Right forelimb (tissue), 1 donor: ENCODE measurements at regions not wholly inside any gene's neighbourhood (a gene's known extent, or its start where the extent isn't known, plus 50 kb on each side); places are given as distances from the start of the nearest gene placed in this dataset.
"Not testable (repeated sequence)": the region's sequence is repeated elsewhere in the genome, so short reads cannot be mapped to it uniquely, and the experiment has no call there.

Experiments
- DNase-seq: peaks from one replicate; pipeline ENCODE4 v3.0.0-alpha.2; 2018

GRCh38 chr12:124223733-124224138, 71.2 kb upstream of the RFLNA start:
- DNase-seq: not testable (repeated sequence)

- no peak for DNase-seq
Measured at GRCh38 chr12:124224535-124225110, 70.3 kb upstream of the RFLNA start.

DNA sequence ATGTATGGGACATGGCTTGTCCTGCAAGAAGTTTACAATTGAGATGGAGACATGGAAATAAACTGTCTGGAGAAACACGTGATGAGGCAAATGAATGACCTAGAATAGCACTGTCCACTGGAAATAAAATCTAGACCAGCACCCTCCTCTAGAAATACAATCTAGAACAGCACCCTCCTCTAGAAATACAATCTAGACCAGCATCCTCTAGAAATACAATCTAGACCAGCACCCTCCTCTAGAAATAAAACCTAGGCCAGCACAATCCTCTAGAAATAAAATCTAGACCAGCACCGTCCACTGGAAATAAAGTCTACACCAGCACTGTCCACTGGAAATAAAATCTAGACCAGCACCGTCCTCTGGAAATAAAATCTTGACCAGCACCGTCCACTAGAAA, 69.2 kb upstream of the RFLNA start:
- no peak for DNase-seq

- no peak for DNase-seq
Measured at GRCh38 chr12:124227951-124228711, 66.8 kb upstream of the RFLNA start.

DNA sequence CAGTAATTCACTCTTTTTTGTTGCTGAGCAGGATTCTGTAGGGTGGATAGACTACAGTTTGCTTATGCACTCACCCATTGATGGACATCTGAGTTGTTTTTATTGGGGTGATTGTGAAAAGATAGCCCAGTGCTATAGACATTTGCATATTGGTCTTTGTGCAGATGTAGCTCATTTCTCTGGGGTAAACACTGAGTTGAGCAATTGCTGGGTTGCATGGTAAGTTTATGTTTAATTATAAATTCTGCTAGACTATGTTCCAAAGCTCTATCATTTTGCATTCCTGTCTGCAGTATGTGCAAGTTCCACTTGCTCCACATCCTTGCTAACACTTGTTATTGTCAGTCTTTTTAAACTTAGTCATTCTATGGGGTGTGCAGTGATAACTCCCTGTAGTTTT, 65.4 kb upstream of the RFLNA start:
- no peak for DNase-seq

- DNase-seq: no peak
Measured at GRCh38 chr12:124230117-124230757, 64.7 kb upstream of the RFLNA start.

DNA sequence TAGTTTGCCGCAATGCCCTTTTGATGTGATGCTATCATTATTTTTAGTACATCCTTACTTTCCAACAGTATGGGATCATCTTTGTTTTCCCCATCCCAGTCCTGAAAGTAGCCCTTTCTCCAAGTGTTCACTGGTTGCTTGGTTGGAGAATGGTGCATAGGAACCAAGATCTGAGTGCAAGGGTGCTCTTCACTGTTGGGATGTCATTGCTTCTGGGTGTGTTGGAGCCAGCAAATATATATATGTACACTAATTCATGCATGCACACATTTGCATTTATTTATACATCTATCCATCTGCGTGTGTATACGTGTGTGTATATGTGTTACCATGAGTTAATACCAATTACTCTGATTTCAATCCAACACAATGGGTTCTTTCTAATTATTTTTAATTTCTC, 64.1 kb upstream of the RFLNA start:
- DNase-seq: no peak

DNA sequence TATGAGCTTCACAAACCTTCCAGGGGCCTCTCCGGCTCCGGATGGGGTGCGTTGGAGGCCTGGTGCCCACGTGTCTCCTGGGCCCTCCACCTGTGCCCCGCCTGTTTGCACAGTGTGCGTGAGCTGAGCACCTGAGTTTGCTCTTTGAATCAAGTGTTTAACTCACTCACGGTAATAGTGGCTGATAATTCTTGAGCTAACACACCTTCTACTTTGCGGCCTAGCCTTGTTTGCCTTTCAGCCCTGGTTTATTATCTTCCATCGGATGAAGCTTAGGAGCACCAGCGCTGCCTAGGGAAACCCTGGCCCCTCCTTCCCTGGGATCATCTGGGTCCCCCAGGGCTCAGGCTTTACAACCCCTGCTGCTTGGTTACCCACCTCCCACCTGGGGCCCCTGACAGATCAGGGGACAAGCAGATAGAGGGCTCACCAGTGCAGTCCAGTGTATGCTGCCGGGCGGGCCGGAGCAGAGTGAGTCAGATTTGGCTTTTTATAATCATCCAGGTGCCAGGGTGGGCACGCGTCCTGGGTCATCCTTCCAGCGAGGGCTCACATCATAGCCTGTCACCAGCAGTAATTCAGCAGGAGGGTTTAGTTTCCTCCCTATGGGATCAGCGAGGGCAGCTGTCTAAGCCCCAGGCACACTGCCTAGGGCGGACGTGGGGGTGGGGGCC, 62.8 kb upstream of the RFLNA start:
- no peak for DNase-seq

DNA sequence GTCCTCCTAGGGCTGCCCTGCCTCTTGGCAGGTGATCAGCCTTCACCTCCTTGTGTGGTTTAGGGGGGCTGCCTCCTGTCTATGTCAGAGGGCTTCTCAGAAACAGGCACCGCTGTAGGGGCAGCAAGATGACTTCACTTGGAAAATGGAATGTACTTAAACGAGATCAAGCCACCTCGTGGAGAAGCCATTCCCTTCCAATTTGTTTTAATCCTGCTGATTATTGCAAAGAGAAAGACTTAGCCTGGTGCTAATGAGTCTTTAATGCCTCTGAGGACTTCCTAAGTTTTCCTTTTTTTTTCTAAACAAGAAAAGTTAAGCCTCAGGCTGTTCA, 62.3 kb upstream of the RFLNA start:
- no peak for DNase-seq

DNA sequence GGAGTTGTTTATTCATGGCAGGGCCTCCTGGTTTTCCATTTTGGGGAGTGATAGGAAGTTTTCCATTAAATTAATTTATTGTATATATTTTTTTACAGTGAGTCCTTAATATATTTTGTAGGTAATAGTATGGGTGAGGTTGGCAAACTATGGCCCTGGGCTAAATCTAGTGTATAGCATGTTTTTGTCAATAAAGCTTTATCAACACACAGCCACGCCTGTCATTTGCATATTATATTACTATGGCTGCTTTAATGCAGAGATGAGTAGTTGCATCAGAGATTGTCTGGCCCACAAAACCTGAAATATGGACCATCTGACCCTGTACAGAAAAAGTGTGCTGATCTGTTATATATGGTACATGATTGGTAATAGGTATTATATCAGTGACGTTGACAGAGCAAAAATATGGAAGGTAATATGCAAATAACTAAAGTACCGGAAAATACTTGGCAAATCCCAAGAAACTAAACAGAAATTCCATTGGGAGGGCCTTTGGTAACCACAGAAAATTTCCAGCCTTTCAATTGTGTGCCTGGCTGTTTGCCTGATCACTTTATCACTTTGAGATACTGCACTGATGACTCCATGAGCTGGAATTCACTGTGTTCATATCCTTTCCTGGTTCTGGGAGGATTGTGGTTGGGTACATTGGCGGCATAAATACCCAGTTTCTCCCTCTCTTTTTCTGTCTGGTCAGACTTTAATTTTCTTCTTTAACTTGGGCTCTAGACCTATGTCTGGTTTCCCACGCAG, 61.7 kb upstream of the RFLNA start:
- DNase-seq: no peak

GRCh38 chr12:124233846-124234640, 60.9 kb upstream of the RFLNA start:
- DNase-seq: no peak

DNA sequence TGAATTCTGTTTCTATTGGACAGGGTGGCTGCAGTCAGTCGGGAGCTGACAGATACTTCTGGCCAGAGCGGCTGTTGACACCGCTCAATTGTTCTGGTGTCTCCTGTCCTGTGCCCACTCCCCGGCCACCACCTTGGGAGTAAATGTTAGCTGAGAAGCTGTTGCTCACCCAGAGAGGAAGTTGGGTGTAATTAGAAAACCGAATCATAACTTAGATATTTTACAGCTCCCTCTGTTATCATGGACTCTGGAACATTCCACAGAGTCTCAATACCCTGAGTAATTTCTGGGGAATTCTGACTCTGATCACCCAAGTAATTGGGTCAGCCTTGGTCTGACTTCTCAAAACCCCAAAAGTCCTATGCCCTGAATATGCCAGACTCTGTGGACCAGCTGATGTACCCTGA, 58.3 kb upstream of the RFLNA start:
- DNase-seq: no peak

DNA sequence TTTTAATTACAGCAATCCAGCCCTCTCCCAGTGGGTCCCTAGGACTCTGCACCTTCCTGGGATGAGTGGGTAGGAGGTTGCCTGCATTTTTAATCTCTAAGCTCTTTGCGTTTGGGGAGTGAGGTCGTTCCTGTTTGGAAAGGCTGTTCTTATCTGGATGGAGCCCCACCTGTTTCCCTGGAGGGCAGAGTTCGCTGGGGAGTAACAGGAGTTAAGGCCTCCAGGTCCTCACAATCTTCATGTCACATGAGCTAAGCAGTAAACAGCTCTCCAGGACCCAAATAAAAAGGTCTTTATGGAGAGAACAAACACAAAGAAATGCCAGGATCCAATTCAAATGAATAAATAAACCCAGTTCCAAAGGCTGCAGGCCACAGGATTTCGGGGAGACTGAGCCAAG, 56.0 kb upstream of the RFLNA start:
- DNase-seq: no peak

GRCh38 chr12:124240493-124240892, 54.4 kb upstream of the RFLNA start:
- no peak for DNase-seq

DNA sequence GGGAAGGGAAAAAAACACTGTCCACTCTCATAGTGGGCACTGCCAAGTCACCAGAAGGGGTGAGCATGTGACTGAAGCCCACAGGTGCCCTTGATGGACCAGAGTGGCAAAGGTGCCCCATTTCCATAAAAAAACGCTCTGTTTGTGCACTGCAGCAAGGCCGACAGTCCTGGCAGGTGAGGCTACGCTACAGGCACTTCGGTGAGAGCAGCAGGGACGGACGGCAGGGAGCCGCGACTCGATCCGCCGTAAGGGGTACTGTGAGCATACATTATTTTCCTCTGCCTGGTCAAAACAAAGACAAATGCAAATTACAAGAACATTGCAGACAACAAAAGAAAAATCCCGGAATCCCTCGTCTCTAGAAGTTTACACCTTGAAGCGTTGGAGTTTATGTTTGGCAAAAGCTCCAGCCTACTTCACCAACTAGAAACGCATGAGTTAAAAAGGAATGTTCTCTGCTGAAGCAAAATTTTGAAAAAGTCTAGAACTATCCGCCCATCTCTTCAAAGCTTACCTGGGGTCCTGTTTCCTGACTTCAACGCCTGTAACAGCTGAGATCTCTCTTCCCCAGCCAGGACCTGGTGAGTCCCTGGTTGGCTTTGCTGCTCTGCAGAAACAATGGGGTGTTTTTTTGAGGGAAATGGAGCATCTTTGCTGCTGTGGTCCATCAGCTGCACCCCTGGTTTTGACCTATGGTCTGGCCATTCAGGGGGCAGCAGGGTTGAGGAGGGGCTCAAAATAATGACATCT, 52.9 kb upstream of the RFLNA start:
- DNase-seq: no peak

GRCh38 chr12:124242529-124243065, 52.3 kb upstream of the RFLNA start:
- DNase-seq: no peak

DNA sequence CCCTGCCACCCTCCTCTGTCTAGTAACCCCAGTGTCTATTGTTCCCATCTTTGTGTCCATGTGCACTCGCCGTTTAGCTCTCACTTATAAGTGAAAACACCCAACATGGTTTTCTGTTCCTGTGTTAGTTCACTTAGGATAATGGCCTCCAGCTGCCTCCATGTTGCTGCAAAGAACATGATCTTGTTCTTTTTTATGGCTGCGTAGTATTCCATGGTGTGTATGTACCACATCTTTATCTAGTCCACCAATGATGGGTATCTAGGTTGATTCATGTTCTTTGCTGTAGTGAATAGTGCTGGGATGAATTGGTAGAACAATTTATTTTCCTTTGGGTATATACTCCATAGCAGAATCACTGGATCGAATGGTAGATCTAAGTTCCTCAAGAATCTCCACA, 51.0 kb upstream of the RFLNA start:
- DNase-seq: no peak
